ENCODE measurements at regions not wholly inside any gene's neighbourhood (a gene's known extent, or its start where the extent isn't known, plus 50 kb on each side); places are given as distances from the start of the nearest gene placed in this dataset.

DNA sequence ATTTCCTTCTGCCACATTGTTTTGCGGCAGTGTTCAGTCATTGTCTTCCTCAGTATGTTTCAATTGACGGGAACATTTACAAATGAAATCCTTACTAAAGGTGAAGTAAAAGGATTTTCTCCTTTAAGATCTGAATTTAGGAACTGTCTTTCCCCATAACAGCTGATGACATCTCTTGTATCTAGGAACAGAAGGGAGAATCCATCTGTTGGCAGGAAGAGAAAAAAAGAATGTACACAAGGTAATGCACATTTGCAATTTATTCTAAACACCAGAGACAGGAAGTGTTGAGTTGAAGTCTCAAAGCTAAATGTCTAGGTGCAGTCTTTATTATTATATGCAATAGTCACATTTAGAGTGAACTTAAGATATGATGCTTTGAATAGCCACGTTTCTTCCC is 334.5 kb downstream of the HDGFL1 start:
- TF ChIP-seq, protein P1, sequence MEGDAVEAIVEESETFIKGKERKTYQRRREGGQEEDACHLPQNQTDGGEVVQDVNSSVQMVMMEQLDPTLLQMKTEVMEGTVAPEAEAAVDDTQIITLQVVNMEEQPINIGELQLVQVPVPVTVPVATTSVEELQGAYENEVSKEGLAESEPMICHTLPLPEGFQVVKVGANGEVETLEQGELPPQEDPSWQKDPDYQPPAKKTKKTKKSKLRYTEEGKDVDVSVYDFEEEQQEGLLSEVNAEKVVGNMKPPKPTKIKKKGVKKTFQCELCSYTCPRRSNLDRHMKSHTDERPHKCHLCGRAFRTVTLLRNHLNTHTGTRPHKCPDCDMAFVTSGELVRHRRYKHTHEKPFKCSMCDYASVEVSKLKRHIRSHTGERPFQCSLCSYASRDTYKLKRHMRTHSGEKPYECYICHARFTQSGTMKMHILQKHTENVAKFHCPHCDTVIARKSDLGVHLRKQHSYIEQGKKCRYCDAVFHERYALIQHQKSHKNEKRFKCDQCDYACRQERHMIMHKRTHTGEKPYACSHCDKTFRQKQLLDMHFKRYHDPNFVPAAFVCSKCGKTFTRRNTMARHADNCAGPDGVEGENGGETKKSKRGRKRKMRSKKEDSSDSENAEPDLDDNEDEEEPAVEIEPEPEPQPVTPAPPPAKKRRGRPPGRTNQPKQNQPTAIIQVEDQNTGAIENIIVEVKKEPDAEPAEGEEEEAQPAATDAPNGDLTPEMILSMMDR (IDR thresholded peaks at IDR 0.05 in 8 of 11, conservative IDR thresholded peaks at IDR 0.05 in 3 of 11): no peak
- TF ChIP-seq POLR2AphosphoS5 (IDR thresholded peaks at IDR 0.05): no peak
- no peak for TF ChIP-seq POLR2A (IDR thresholded peaks at IDR 0.05)
